HG02973 (cell line): ENCODE measurements at regions not wholly inside any gene's neighbourhood (a gene's known extent, or its start where the extent isn't known, plus 50 kb on each side); places are given as distances from the start of the nearest gene placed in this dataset.
"Not testable (repeated sequence)": the region's sequence is repeated elsewhere in the genome, so short reads cannot be mapped to it uniquely, and the experiment has no call there.

ENCODE experiments used
- ATAC-seq: cut with Tn5 transposase; IDR thresholded peaks from one replicate; pipeline ENCODE4 v1.9.1; 2021; ENCODE audit warnings: moderate library complexity; ENCODE audit not compliant: unreplicated experiment

DNA sequence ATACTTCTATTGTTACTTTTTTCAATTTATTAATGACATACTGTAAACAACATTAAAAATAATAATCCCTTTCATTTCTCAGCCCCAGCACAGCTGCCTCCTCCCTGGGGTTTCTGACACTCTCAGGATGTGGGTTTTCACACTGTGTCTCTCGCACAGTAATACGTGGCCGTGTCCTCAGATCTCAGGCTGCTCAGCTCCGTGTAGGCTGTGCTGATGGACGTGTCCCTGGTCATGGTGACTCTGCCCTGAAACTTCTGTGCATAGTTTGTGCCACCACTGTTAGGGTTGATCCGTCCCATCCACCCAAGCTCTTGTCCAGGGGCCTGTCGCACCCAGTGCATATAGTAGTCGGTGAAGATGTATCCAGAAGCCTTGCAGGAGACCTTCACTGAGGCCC lies 159.9 kb downstream of the POTEB start:
- peak; percentile 15 for ATAC-seq

- peak; percentile 98 for ATAC-seq
Measured at GRCh38 chr15:21705480-21705879, 172.1 kb downstream of the POTEB start.

DNA sequence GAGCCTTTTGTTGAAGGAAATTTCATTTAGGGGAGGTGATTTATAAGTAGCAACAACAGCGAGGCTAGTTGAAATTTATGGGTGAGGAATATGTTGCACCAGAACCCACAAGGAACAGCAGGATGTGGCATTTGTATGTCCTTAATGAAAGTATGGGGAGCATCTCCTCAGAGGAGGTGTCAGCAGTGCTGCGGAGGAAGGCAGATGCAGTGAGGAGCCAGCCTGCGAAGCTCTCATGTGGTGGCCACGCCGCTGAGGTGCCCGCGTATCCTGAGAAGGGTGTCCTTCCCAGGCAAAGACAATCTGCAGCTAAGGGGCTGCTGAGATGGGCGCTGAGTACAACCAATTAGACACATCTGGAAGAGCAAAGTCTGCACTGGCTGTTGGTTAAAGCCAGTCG lies 178.9 kb downstream of the POTEB start:
- not testable (repeated sequence) for ATAC-seq

DNA sequence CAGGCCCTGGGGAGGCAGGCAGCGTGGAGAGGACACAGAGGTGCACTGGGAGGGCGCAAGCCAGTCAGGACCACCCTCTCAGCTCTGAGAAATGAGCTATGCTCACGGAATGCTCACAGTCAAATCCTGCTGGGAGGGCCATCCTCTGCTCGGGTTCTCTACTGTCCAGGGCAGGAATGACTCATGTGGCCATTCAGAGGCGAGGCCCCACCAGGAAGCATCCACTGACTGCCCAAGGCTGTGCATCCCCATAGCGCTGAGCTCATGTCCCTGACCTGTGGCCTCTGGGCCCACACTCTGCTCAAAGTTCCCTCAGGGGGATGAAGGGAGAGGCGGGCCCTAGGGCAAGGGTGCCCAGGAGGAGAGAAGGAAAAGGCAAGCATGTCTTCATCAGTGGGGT lies 182.4 kb downstream of the POTEB start:
- not testable (repeated sequence) for ATAC-seq

- ATAC-seq, result not testable (repeated sequence)
Measured at GRCh38 chr15:21692471-21693102, 184.9 kb downstream of the POTEB start.

- not testable (repeated sequence) for ATAC-seq
Measured at GRCh38 chr15:21656798-21657397, 216.6 kb upstream of the POTEB3 start.

DNA sequence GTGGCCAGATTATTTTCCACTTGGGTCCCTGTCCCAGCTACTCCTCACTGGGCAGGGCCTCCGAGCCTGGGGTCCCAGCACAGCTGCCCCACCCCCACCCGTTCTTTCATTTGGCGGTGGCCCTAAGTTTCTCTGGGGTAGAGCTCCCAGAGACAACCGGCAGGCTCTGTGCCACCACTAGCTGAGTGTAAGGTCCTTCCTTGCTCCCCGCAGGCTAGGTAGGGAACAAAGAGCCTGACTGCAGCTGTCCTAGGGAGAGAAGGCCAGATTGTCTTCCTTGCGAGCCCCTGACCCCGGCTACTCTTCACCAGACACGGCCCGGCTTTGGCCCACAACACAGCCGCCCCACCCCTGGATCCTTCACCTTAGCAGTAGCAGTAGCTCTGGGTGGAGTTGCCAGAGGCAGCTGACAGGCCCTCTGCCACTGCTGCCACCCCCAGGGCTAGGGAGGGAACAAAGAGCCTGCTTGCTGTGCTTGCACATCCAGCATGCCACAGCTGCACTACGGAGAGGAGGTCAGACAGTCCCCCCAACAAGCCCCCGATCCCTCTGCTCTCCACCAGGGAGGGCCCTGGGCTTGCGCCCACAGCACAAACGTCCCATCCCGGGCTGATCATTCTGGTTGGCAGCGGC lies 215.9 kb upstream of the POTEB3 start:
- ATAC-seq, result not testable (repeated sequence)

DNA sequence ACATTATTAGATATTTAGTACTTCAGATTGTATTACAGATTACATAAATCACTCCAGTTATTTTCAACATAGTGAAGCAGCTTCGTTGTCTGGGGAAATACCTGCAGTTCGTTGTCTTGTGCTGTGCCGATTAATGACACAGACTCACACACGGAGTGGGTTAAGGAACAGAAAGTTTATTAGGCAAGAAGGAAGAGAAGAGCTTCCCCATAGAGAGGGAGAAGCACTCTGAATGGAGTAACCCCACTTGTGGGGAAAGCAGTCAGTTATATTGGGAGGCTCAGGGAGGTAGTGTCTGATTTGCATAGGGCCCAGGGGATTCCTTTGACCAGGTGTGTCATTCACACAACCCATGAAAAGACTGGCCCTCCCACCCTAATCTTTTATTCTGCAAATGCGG lies 213.4 kb upstream of the POTEB3 start:
- not testable (repeated sequence) for ATAC-seq

- ATAC-seq, result not testable (repeated sequence)
Measured at GRCh38 chr15:21638770-21639169, 198.5 kb upstream of the POTEB3 start.

DNA sequence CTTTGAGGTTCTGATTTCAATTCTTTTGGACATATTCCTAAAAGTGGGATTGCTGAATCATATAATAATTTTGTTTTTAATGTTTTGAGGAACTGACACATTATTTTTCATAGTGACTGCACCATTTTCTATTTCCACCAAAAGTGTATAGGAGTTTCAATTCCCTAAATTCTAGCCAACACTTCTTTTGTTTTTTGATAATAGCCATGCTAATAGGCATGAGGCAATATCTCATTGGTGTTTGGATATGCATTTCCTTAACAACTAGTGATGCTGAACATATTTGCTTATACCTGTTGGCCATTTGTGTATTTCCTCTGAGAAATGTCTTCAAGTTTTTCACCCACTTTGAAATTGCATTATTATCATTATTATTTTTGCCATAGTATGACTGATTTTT lies 186.4 kb upstream of the POTEB3 start:
- not testable (repeated sequence) for ATAC-seq

DNA sequence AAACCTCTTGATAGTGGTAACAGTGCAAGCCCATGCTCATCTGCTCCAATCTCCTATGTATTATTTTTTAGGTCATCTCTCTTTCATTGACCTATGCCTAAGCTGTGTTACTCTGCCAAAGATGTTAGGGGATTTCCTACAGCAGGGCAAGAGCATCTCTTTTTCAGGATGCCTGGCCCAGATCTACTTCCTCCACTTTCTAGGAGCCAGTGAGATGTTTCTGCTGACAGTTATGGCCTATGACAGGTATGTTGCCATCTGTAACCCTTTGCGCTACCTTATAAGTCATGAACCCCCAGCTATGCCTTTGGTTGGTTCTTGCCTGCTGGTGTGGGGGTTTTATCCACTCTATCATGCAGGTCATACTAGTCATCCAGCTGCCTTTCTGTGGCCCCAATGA lies 168.9 kb upstream of the POTEB3 start:
- ATAC-seq, result not testable (repeated sequence)

DNA sequence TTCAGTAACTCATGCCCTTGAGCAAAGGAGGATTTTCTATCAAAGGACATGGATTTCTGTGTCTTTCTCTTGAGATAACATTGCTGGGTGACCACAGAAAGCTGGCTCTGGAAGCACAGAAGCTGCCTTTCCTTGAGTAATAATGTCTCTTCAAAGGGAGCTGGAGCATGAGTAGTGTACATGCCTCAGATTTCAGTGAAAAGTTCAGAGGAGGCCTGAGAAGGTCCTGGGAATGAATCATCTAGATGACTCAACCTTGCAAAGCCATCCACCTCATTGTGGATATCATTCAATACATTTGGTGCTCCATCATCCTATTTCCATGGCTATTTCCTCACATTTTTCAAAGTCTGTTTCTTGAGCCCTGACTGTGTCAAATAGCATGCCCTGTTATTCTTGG lies 125.1 kb upstream of the POTEB3 start:
- ATAC-seq, result not testable (repeated sequence)

DNA sequence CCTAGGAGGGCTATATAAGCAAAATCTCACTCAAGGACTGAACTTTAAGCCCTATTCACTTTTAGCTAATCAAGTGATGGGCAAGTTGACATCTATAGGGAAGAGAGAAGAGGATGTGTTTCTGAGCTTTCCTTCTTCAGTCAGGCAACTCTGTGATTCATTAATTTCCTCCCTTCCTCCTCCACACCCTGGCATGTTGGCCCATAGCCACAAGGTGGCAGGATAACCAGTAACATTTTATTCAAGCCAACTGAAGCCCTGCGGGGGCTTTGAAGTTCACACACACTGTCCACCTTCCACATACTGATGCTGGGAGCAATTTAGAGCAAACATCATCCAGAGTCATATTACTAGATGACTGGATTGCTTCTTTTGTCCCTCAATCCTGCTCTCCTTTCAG lies 111.5 kb upstream of the POTEB3 start:
- ATAC-seq, result peak; percentile 54

DNA sequence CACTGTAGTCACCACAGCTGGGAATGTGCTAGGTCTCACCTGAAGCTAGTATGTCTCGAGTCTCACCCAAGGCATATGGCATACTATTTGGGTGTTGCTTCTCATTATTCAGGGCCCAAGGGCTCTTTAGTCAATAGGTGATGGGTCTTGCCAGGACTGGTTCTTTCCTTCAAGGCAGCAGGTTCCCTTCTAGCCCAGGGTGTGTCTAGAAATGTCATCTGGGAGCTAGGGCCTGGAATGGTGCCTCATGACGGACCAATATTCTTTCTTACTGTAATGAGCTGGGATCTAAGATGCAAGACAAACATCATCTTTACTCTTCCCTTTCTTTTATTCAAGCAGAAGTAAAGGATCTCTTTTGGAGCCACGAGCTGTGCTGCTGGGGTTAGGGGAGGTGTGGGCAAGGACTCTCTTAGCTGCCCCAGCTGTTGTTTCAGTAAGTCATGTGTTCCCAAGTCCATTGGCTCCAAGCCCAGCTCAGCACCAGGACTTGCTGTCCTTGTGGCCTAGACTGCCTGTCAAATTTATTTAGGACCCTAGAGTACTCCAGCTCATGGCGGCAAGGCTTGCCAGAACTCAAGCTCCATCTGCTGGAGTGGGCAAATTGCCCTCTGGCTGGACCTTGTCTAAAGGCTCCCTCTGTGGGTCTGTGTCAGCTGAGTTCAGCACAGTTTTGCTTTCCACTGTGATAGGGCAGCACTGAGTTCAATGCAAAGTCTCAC lies 106.0 kb upstream of the POTEB3 start:
- ATAC-seq, result not testable (repeated sequence)

- not testable (repeated sequence) for ATAC-seq
Measured at GRCh38 chr15:21532785-21533184, 92.5 kb upstream of the POTEB3 start.

GRCh38 chr15:21516248-21516647 lies 75.9 kb upstream of the POTEB3 start:
- not testable (repeated sequence) for ATAC-seq

DNA sequence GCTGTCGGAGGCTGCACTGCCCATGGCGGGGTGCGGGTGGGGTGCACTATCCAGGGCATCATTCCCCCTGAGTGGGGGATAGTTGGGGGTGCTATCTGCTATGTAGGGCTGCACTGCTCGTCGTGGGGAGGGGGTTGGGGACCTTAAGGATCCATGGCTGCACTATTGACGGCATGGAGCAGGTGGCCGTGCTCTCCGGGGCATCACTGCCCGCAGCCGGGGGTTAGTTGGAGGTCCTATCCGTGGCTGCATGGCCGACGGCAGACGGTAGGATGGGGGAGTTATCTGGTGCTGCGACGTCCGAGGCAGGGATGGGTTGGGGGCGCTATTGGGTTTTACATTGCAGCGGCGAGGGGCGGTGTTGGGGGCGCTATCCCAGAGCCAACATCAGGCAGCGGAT lies 75.0 kb upstream of the POTEB3 start:
- not testable (repeated sequence) for ATAC-seq

DNA sequence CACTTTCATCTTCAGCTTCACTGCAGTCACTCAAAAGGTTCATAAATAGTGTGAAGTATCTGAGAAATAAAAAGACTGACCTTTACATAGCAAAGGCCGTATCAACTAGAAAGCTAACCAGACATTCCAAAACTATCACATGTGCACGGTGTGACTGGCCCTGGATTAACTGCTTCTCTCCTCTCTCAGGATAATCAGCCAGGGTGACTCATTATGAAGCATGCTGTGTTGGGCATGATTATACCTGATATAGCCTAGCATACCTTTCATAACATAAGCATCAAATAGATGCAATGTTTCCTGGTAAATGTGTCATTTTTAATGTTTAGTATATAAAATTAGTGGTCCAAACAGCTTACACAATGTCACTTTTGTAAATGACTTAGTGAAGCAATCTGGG lies 62.7 kb upstream of the POTEB3 start:
- ATAC-seq, result not testable (repeated sequence)
